ENCODE measurements at regions not wholly inside any gene's neighbourhood (a gene's known extent, or its start where the extent isn't known, plus 50 kb on each side); places are given as distances from the start of the nearest gene placed in this dataset.
"Not testable (repeated sequence)": the region's sequence is repeated elsewhere in the genome, so short reads cannot be mapped to it uniquely, and the experiment has no call there.

DNA sequence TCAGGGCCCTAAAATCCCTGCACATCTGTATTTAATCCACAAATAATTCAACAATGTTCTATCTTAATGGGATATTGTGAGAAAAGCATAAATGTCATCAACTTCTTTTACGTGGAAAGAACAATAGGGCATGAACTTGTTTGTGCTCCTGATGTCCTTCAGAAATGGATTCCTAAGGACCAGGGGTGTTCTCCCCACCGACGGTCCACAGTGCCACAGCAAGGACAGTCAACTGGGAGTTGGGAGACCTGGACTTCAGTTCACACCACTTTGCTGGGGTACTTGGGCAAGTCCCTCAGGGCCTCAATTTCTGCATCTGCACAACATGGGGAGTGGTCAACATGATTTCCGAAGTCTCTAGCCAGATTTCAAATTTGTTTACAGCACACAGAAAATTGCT, 908.4 kb downstream of the RPIA start:
- BruUV-seq (replicated peaks); H3K79me2 ChIP-seq (ENCODE audit: low read length); ATAC-seq; H3K4me2 ChIP-seq (ENCODE audit: low read length); H3K9me2 ChIP-seq (replicated peaks; ENCODE audit: low read length); H3K9me3 ChIP-seq (ENCODE audit: low read length); intact Hi-C loops (cut with micrococcal nuclease); H3K27me3 ChIP-seq (ENCODE audit: low read length); H3K9ac ChIP-seq (ENCODE audit: low read length); H3K4me3 ChIP-seq (ENCODE audit: low read length); H3K4me1 ChIP-seq (ENCODE audit: insufficient read depth, low read length); CTCF ChIA-PET; POLR2A ChIA-PET (ENCODE audit: unreplicated experiment); H2AFZ ChIP-seq (ENCODE audit: low read length); DNase-seq; H3K27ac ChIP-seq (ENCODE audit: low read length); H3K36me3 ChIP-seq (ENCODE audit: low read depth, low read length); H4K20me1 ChIP-seq (ENCODE audit: low read length); H3F3A ChIP-seq (ENCODE audit: low read length, unreplicated experiment): not testable (repeated sequence)

GRCh38 chr2:89606514-89606913, 915.0 kb downstream of the RPIA start:
- H3K4me1 ChIP-seq (ENCODE audit: insufficient read depth, low read length); intact Hi-C loops (cut with micrococcal nuclease); ATAC-seq; H4K20me1 ChIP-seq (ENCODE audit: low read length); BruUV-seq (replicated peaks); H2AFZ ChIP-seq (ENCODE audit: low read length); H3K27me3 ChIP-seq (ENCODE audit: low read length); H3K9ac ChIP-seq (ENCODE audit: low read length); H3K79me2 ChIP-seq (ENCODE audit: low read length); H3K27ac ChIP-seq (ENCODE audit: low read length); H3F3A ChIP-seq (ENCODE audit: low read length, unreplicated experiment); H3K36me3 ChIP-seq (ENCODE audit: low read depth, low read length); H3K4me2 ChIP-seq (ENCODE audit: low read length); DNase-seq; CTCF ChIA-PET; POLR2A ChIA-PET (ENCODE audit: unreplicated experiment); H3K4me3 ChIP-seq (ENCODE audit: low read length); H3K9me2 ChIP-seq (replicated peaks; ENCODE audit: low read length); H3K9me3 ChIP-seq (ENCODE audit: low read length): not testable (repeated sequence)

- H3K9me3 ChIP-seq (ENCODE audit: low read length); H3K4me3 ChIP-seq (ENCODE audit: low read length); BruUV-seq (replicated peaks); H4K20me1 ChIP-seq (ENCODE audit: low read length); H3K27ac ChIP-seq (ENCODE audit: low read length); H3K9me2 ChIP-seq (replicated peaks; ENCODE audit: low read length); H2AFZ ChIP-seq (ENCODE audit: low read length); H3K36me3 ChIP-seq (ENCODE audit: low read depth, low read length); CTCF ChIA-PET; H3F3A ChIP-seq (ENCODE audit: low read length, unreplicated experiment); H3K9ac ChIP-seq (ENCODE audit: low read length); H3K79me2 ChIP-seq (ENCODE audit: low read length); POLR2A ChIA-PET (ENCODE audit: unreplicated experiment); H3K4me2 ChIP-seq (ENCODE audit: low read length); intact Hi-C loops (cut with micrococcal nuclease); H3K4me1 ChIP-seq (ENCODE audit: insufficient read depth, low read length); ATAC-seq; DNase-seq: not testable (repeated sequence)
- H3K27me3 ChIP-seq (ENCODE audit: low read length): peaks cover 17% of the 10 kb centered on the region
These were observed 918.9 kb downstream of the RPIA start for GRCh38 chr2:89610207-89610926.

DNA sequence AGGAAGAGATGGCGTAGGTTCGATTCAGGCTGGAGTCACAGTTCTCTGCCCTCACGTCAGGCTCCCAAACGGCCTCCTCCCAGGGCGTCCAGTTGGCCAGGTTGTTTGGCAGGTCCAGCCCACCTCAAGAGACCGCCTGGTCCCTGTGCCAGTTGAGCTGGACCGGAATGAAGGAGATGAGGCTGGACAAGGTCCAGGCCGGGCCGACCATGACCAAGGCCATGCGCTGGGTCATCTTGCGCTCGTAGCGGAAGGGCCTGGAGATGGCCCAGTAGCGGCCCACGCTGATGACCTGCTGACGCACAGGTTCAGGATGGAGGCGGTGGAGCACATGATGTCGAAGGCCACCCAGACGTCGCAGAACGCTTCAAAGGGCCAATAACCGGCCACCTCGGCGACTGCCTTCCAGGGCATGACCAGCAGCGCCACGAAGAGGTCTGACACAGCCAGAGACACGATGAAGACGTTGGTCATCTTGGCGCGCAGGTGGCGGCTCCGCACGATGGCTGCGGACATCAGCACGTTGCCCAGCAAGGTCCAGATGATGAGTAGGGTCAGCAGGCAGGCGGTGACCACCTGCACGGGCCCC, 919.5 kb downstream of the RPIA start:
- DNase-seq; H2AFZ ChIP-seq (ENCODE audit: low read length); H3K79me2 ChIP-seq (ENCODE audit: low read length); intact Hi-C loops (cut with micrococcal nuclease); H3K9me2 ChIP-seq (replicated peaks; ENCODE audit: low read length); POLR2A ChIA-PET (ENCODE audit: unreplicated experiment); H3K9ac ChIP-seq (ENCODE audit: low read length); H3K4me1 ChIP-seq (ENCODE audit: insufficient read depth, low read length); BruUV-seq (replicated peaks); H3K27ac ChIP-seq (ENCODE audit: low read length); H3K4me2 ChIP-seq (ENCODE audit: low read length); H3K36me3 ChIP-seq (ENCODE audit: low read depth, low read length); H3K4me3 ChIP-seq (ENCODE audit: low read length); H3K9me3 ChIP-seq (ENCODE audit: low read length); ATAC-seq; CTCF ChIA-PET; H3F3A ChIP-seq (ENCODE audit: low read length, unreplicated experiment); H4K20me1 ChIP-seq (ENCODE audit: low read length): not testable (repeated sequence)
- peaks cover 17% of the 10 kb centered on the region for H3K27me3 ChIP-seq (ENCODE audit: low read length)

GRCh38 chr2:89611710-89612109, 920.2 kb downstream of the RPIA start:
- H2AFZ ChIP-seq (ENCODE audit: low read length); POLR2A ChIA-PET (ENCODE audit: unreplicated experiment); BruUV-seq (replicated peaks); H3F3A ChIP-seq (ENCODE audit: low read length, unreplicated experiment); H3K9ac ChIP-seq (ENCODE audit: low read length); H3K4me3 ChIP-seq (ENCODE audit: low read length); H3K4me2 ChIP-seq (ENCODE audit: low read length); H3K27ac ChIP-seq (ENCODE audit: low read length); DNase-seq; H3K9me3 ChIP-seq (ENCODE audit: low read length); intact Hi-C loops (cut with micrococcal nuclease); ATAC-seq; H4K20me1 ChIP-seq (ENCODE audit: low read length); H3K79me2 ChIP-seq (ENCODE audit: low read length); CTCF ChIA-PET; H3K4me1 ChIP-seq (ENCODE audit: insufficient read depth, low read length); H3K9me2 ChIP-seq (replicated peaks; ENCODE audit: low read length); H3K36me3 ChIP-seq (ENCODE audit: low read depth, low read length): not testable (repeated sequence)
- peaks cover 17% of the 10 kb centered on the region for H3K27me3 ChIP-seq (ENCODE audit: low read length)

- BruUV-seq (replicated peaks); H3K4me3 ChIP-seq (ENCODE audit: low read length); H3K27me3 ChIP-seq (ENCODE audit: low read length); H3K9ac ChIP-seq (ENCODE audit: low read length); ATAC-seq; H3F3A ChIP-seq (ENCODE audit: low read length, unreplicated experiment); CTCF ChIA-PET; H3K4me1 ChIP-seq (ENCODE audit: insufficient read depth, low read length); H3K36me3 ChIP-seq (ENCODE audit: low read depth, low read length); H4K20me1 ChIP-seq (ENCODE audit: low read length); H3K9me2 ChIP-seq (replicated peaks; ENCODE audit: low read length); H3K27ac ChIP-seq (ENCODE audit: low read length); POLR2A ChIA-PET (ENCODE audit: unreplicated experiment); intact Hi-C loops (cut with micrococcal nuclease); DNase-seq; H2AFZ ChIP-seq (ENCODE audit: low read length); H3K4me2 ChIP-seq (ENCODE audit: low read length); H3K79me2 ChIP-seq (ENCODE audit: low read length); H3K9me3 ChIP-seq (ENCODE audit: low read length): not testable (repeated sequence)
These were observed 957.8 kb downstream of the RPIA start for GRCh38 chr2:89649268-89649667.

DNA sequence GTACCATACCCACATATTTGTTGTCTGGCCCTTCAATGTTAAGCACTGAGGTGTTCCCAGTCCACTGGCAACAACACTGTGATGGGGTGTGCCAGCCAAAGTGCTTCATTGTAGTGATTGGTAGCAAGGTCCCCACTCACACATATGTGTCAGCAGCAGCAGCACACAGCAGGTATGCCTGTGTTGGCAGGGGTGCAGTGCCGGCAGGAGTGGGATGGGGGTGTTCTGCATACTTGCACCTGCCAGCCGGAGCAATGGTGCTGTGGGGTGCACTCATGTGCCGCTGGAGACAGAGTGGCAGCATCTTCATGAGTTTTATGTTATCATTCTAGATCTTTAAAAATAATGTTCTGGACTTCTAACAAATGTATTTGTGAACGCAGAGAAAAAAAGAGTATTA, 987.8 kb downstream of the RPIA start:
- ATAC-seq, CTCF ChIA-PET: not testable (repeated sequence)

More for the DNA sequence above, 987.8 kb downstream of the RPIA start:
- H2AFZ ChIP-seq (ENCODE audit: low read length); H3K4me3 ChIP-seq (ENCODE audit: low read length); BruUV-seq (replicated peaks); H3F3A ChIP-seq (ENCODE audit: low read length, unreplicated experiment); H3K9me2 ChIP-seq (replicated peaks; ENCODE audit: low read length); H3K4me1 ChIP-seq (ENCODE audit: insufficient read depth, low read length); intact Hi-C loops (cut with micrococcal nuclease); DNase-seq; H3K79me2 ChIP-seq (ENCODE audit: low read length); POLR2A ChIA-PET (ENCODE audit: unreplicated experiment); H3K27ac ChIP-seq (ENCODE audit: low read length); H3K9me3 ChIP-seq (ENCODE audit: low read length); H3K4me2 ChIP-seq (ENCODE audit: low read length); H3K9ac ChIP-seq (ENCODE audit: low read length); H3K36me3 ChIP-seq (ENCODE audit: low read depth, low read length); H4K20me1 ChIP-seq (ENCODE audit: low read length): not testable (repeated sequence)
- peaks cover 21% of the 10 kb centered on the region for H3K27me3 ChIP-seq (ENCODE audit: low read length)
